GM21515 (cell line): ENCODE measurements at regions not wholly inside any gene's neighbourhood (a gene's known extent, or its start where the extent isn't known, plus 50 kb on each side); places are given as distances from the start of the nearest gene placed in this dataset.
"Not testable (repeated sequence)": the region's sequence is repeated elsewhere in the genome, so short reads cannot be mapped to it uniquely, and the experiment has no call there.

Experiments
- ATAC-seq: cut with Tn5 transposase; IDR thresholded peaks from one replicate; pipeline ENCODE4 v1.9.1; 2021; ENCODE audit not compliant: unreplicated experiment

- no peak for ATAC-seq
Observed at GRCh38 chr12:33817713-33818112, 204.6 kb upstream of the ALG10 start.

- ATAC-seq, result no peak
Observed at GRCh38 chr12:33818313-33818712, 204.0 kb upstream of the ALG10 start.

- no peak for ATAC-seq
Observed at GRCh38 chr12:33825442-33825841, 196.9 kb upstream of the ALG10 start.

- no peak for ATAC-seq
Observed at GRCh38 chr12:33825986-33826602, 196.2 kb upstream of the ALG10 start.

- ATAC-seq, result no peak
Observed at GRCh38 chr12:33828326-33828725, 194.0 kb upstream of the ALG10 start.

- no peak for ATAC-seq
Observed at GRCh38 chr12:33830070-33830469, 192.2 kb upstream of the ALG10 start.

- ATAC-seq, result no peak
Observed at GRCh38 chr12:33832900-33833299, 189.4 kb upstream of the ALG10 start.

- ATAC-seq, result no peak
Observed at GRCh38 chr12:33834672-33835071, 187.6 kb upstream of the ALG10 start.

- no peak for ATAC-seq
Observed at GRCh38 chr12:33876618-33877017, 145.7 kb upstream of the ALG10 start.

GRCh38 chr12:33892425-33892824 lies 129.9 kb upstream of the ALG10 start:
- ATAC-seq, result no peak

- not testable (repeated sequence) for ATAC-seq
Observed at GRCh38 chr12:33920460-33920859, 101.8 kb upstream of the ALG10 start.

GRCh38 chr12:33926095-33926494 lies 96.2 kb upstream of the ALG10 start:
- ATAC-seq, result no peak

- ATAC-seq, result not testable (repeated sequence)
Observed at GRCh38 chr12:33937669-33938068, 84.6 kb upstream of the ALG10 start.

- ATAC-seq, result no peak
Observed at GRCh38 chr12:33942172-33942571, 80.1 kb upstream of the ALG10 start.

- no peak for ATAC-seq
Observed at GRCh38 chr12:33944703-33945437, 77.4 kb upstream of the ALG10 start.

GRCh38 chr12:33945438-33945784 lies 76.9 kb upstream of the ALG10 start:
- ATAC-seq, result no peak

GRCh38 chr12:33966219-33966618 lies 56.1 kb upstream of the ALG10 start:
- not testable (repeated sequence) for ATAC-seq

- ATAC-seq, result no peak
Observed at GRCh38 chr12:33967760-33968159, 54.5 kb upstream of the ALG10 start.
